ENCODE measurements at regions not wholly inside any gene's neighbourhood (a gene's known extent, or its start where the extent isn't known, plus 50 kb on each side); places are given as distances from the start of the nearest gene placed in this dataset.

- Histone ChIP-seq H3K18ac (ENCODE audit: low read length) (no peak overlapping the region), H3K36me3 (ENCODE audit: control insufficient read depth, insufficient read depth, low read length) (no peaks in the 10 kb centered on the region), H3K27me3 (ENCODE audit: insufficient read depth, low read length, poor library complexity) (no peaks in the 10 kb centered on the region), H3K79me1 (ENCODE audit: low read length) (no peaks in the 10 kb centered on the region), H3K4me3 (ENCODE audit: low read length) (no peak overlapping the region), H4K8ac (ENCODE audit: low read depth, low read length) (no peak overlapping the region), H3K56ac (ENCODE audit: low read length) (no peak overlapping the region), H3K4ac (ENCODE audit: low read depth, low read length) (no peak overlapping the region), H2AK5ac (ENCODE audit: low read length) (no peak overlapping the region), H2BK5ac (ENCODE audit: low read length) (no peak overlapping the region), H3K9ac (ENCODE audit: low read length) (no peak overlapping the region), H2BK120ac (ENCODE audit: low read depth, low read length) (no peak overlapping the region), H2BK15ac (replicated peaks; ENCODE audit: low read depth) (no peak overlapping the region), H3K4me2 (ENCODE audit: low read length) (no peak overlapping the region), H3K27ac (ENCODE audit: low read depth, low read length) (no peak overlapping the region), H3K4me1 (ENCODE audit: control insufficient read depth, low read depth, low read length) (peaks cover 7% of the 10 kb centered on the region), H3K79me2 (ENCODE audit: control insufficient read depth, insufficient read depth, low read length) (no peaks in the 10 kb centered on the region), H3K23ac (ENCODE audit: low read length) (no peak overlapping the region), H4K5ac (ENCODE audit: low read length) (no peak overlapping the region)
- no CpG with 5 or more reads among the region's 3 CpGs for WGBS (ENCODE audit: extremely low coverage, insufficient coverage, low lambda C conversion rate)
- no peak for DNase-seq
Observed at GRCh38 chr3:29144361-29144760, 136.5 kb upstream of the RBMS3 start.

- no peaks in the 10 kb centered on the region for H3K36me3 ChIP-seq (ENCODE audit: control insufficient read depth, insufficient read depth, low read length)
- no peak overlapping the region for H4K5ac ChIP-seq (ENCODE audit: low read length)
- peaks cover 7% of the 10 kb centered on the region for H3K4me1 ChIP-seq (ENCODE audit: control insufficient read depth, low read depth, low read length)
- no peaks in the 10 kb centered on the region for H3K79me2 ChIP-seq (ENCODE audit: control insufficient read depth, insufficient read depth, low read length)
- H3K18ac ChIP-seq (ENCODE audit: low read length): peak overlapping the region; percentile 39
- no peak overlapping the region for H2AK5ac ChIP-seq (ENCODE audit: low read length)
- WGBS (ENCODE audit: extremely low coverage, insufficient coverage, low lambda C conversion rate): no CpG with 5 or more reads among the region's 4 CpGs
- no peak overlapping the region for H3K27ac ChIP-seq (ENCODE audit: low read depth, low read length)
- H2BK15ac ChIP-seq (replicated peaks; ENCODE audit: low read depth): no peak overlapping the region
- no peak overlapping the region for H3K4ac ChIP-seq (ENCODE audit: low read depth, low read length)
- no peak overlapping the region for H3K23ac ChIP-seq (ENCODE audit: low read length)
- no peaks in the 10 kb centered on the region for H3K27me3 ChIP-seq (ENCODE audit: insufficient read depth, low read length, poor library complexity)
- no peak overlapping the region for H3K56ac ChIP-seq (ENCODE audit: low read length)
- no peak overlapping the region for H2BK120ac ChIP-seq (ENCODE audit: low read depth, low read length)
- no peak overlapping the region for H3K9ac ChIP-seq (ENCODE audit: low read length)
- no peak overlapping the region for H4K8ac ChIP-seq (ENCODE audit: low read depth, low read length)
- no peak overlapping the region for H3K4me2 ChIP-seq (ENCODE audit: low read length)
- no peaks in the 10 kb centered on the region for H3K79me1 ChIP-seq (ENCODE audit: low read length)
- H2BK5ac ChIP-seq (ENCODE audit: low read length): no peak overlapping the region
- no peak overlapping the region for H3K4me3 ChIP-seq (ENCODE audit: low read length)
- no peak for DNase-seq
Observed at GRCh38 chr3:29144807-29145206, 136.1 kb upstream of the RBMS3 start.

GRCh38 chr3:29145360-29145759 is 135.5 kb upstream of the RBMS3 start:
- Histone ChIP-seq H3K4me1 (ENCODE audit: control insufficient read depth, low read depth, low read length) (peaks cover 7% of the 10 kb centered on the region), H3K9ac (ENCODE audit: low read length) (no peak overlapping the region), H3K27me3 (ENCODE audit: insufficient read depth, low read length, poor library complexity) (no peaks in the 10 kb centered on the region), H2BK120ac (ENCODE audit: low read depth, low read length) (no peak overlapping the region), H4K8ac (ENCODE audit: low read depth, low read length) (no peak overlapping the region), H4K5ac (ENCODE audit: low read length) (no peak overlapping the region), H2BK15ac (replicated peaks; ENCODE audit: low read depth) (no peak overlapping the region), H3K56ac (ENCODE audit: low read length) (no peak overlapping the region), H3K23ac (ENCODE audit: low read length) (no peak overlapping the region), H2AK5ac (ENCODE audit: low read length) (no peak overlapping the region), H3K18ac (ENCODE audit: low read length) (no peak overlapping the region), H3K27ac (ENCODE audit: low read depth, low read length) (no peak overlapping the region), H3K79me1 (ENCODE audit: low read length) (no peaks in the 10 kb centered on the region), H2BK5ac (ENCODE audit: low read length) (no peak overlapping the region), H3K79me2 (ENCODE audit: control insufficient read depth, insufficient read depth, low read length) (no peaks in the 10 kb centered on the region), H3K4me2 (ENCODE audit: low read length) (no peak overlapping the region), H3K36me3 (ENCODE audit: control insufficient read depth, insufficient read depth, low read length) (no peaks in the 10 kb centered on the region), H3K4ac (ENCODE audit: low read depth, low read length) (no peak overlapping the region), H3K4me3 (ENCODE audit: low read length) (no peak overlapping the region)
- WGBS (ENCODE audit: extremely low coverage, insufficient coverage, low lambda C conversion rate): no CpG with 5 or more reads among the region's 1 CpG
- no peak for DNase-seq

GRCh38 chr3:29152379-29152778 is 128.5 kb upstream of the RBMS3 start:
- H3K23ac ChIP-seq (ENCODE audit: low read length): no peak overlapping the region
- H3K4ac ChIP-seq (ENCODE audit: low read depth, low read length): no peak overlapping the region
- no peak overlapping the region for H3K27ac ChIP-seq (ENCODE audit: low read depth, low read length)
- H3K4me3 ChIP-seq (ENCODE audit: low read length): no peak overlapping the region
- H3K36me3 ChIP-seq (ENCODE audit: control insufficient read depth, insufficient read depth, low read length): no peaks in the 10 kb centered on the region
- H2BK120ac ChIP-seq (ENCODE audit: low read depth, low read length): no peak overlapping the region
- no peaks in the 10 kb centered on the region for H3K79me1 ChIP-seq (ENCODE audit: low read length)
- H3K9ac ChIP-seq (ENCODE audit: low read length): no peak overlapping the region
- no peaks in the 10 kb centered on the region for H3K4me1 ChIP-seq (ENCODE audit: control insufficient read depth, low read depth, low read length)
- H3K27me3 ChIP-seq (ENCODE audit: insufficient read depth, low read length, poor library complexity): no peaks in the 10 kb centered on the region
- no peak overlapping the region for H4K5ac ChIP-seq (ENCODE audit: low read length)
- H3K18ac ChIP-seq (ENCODE audit: low read length): no peak overlapping the region
- H4K8ac ChIP-seq (ENCODE audit: low read depth, low read length): no peak overlapping the region
- no peaks in the 10 kb centered on the region for H3K79me2 ChIP-seq (ENCODE audit: control insufficient read depth, insufficient read depth, low read length)
- H2BK5ac ChIP-seq (ENCODE audit: low read length): no peak overlapping the region
- no CpG with 5 or more reads among the region's 2 CpGs for WGBS (ENCODE audit: extremely low coverage, insufficient coverage, low lambda C conversion rate)
- H2BK15ac ChIP-seq (replicated peaks; ENCODE audit: low read depth): no peak overlapping the region
- H3K4me2 ChIP-seq (ENCODE audit: low read length): no peak overlapping the region
- H2AK5ac ChIP-seq (ENCODE audit: low read length): no peak overlapping the region
- no peak overlapping the region for H3K56ac ChIP-seq (ENCODE audit: low read length)
- peak; percentile 74 for DNase-seq

GRCh38 chr3:29153811-29154210 is 127.1 kb upstream of the RBMS3 start:
- Histone ChIP-seq H4K5ac (ENCODE audit: low read length) (no peak overlapping the region), H3K27ac (ENCODE audit: low read depth, low read length) (no peak overlapping the region), H3K4me1 (ENCODE audit: control insufficient read depth, low read depth, low read length) (no peaks in the 10 kb centered on the region), H3K79me1 (ENCODE audit: low read length) (no peaks in the 10 kb centered on the region), H2AK5ac (ENCODE audit: low read length) (no peak overlapping the region), H3K4me3 (ENCODE audit: low read length) (no peak overlapping the region), H2BK120ac (ENCODE audit: low read depth, low read length) (no peak overlapping the region), H3K9ac (ENCODE audit: low read length) (no peak overlapping the region), H4K8ac (ENCODE audit: low read depth, low read length) (no peak overlapping the region), H3K4me2 (ENCODE audit: low read length) (no peak overlapping the region), H2BK5ac (ENCODE audit: low read length) (no peak overlapping the region), H3K27me3 (ENCODE audit: insufficient read depth, low read length, poor library complexity) (no peaks in the 10 kb centered on the region), H3K23ac (ENCODE audit: low read length) (no peak overlapping the region), H3K4ac (ENCODE audit: low read depth, low read length) (no peak overlapping the region), H3K36me3 (ENCODE audit: control insufficient read depth, insufficient read depth, low read length) (no peaks in the 10 kb centered on the region), H2BK15ac (replicated peaks; ENCODE audit: low read depth) (no peak overlapping the region), H3K79me2 (ENCODE audit: control insufficient read depth, insufficient read depth, low read length) (no peaks in the 10 kb centered on the region), H3K56ac (ENCODE audit: low read length) (no peak overlapping the region), H3K18ac (ENCODE audit: low read length) (no peak overlapping the region)
- DNase-seq: no peak
- no CpG with 5 or more reads among the region's 3 CpGs for WGBS (ENCODE audit: extremely low coverage, insufficient coverage, low lambda C conversion rate)

- Histone ChIP-seq H2BK120ac (ENCODE audit: low read depth, low read length) (no peak overlapping the region), H2BK5ac (ENCODE audit: low read length) (no peak overlapping the region), H3K79me1 (ENCODE audit: low read length) (no peaks in the 10 kb centered on the region), H3K36me3 (ENCODE audit: control insufficient read depth, insufficient read depth, low read length) (no peaks in the 10 kb centered on the region), H2BK15ac (replicated peaks; ENCODE audit: low read depth) (no peak overlapping the region), H3K4me1 (ENCODE audit: control insufficient read depth, low read depth, low read length) (no peaks in the 10 kb centered on the region), H2AK5ac (ENCODE audit: low read length) (no peak overlapping the region), H3K18ac (ENCODE audit: low read length) (no peak overlapping the region), H3K27ac (ENCODE audit: low read depth, low read length) (no peak overlapping the region), H3K9ac (ENCODE audit: low read length) (no peak overlapping the region), H3K23ac (ENCODE audit: low read length) (no peak overlapping the region), H3K4me2 (ENCODE audit: low read length) (no peak overlapping the region), H3K79me2 (ENCODE audit: control insufficient read depth, insufficient read depth, low read length) (no peaks in the 10 kb centered on the region), H3K27me3 (ENCODE audit: insufficient read depth, low read length, poor library complexity) (no peaks in the 10 kb centered on the region), H3K4me3 (ENCODE audit: low read length) (no peak overlapping the region), H4K8ac (ENCODE audit: low read depth, low read length) (no peak overlapping the region), H3K4ac (ENCODE audit: low read depth, low read length) (no peak overlapping the region), H3K56ac (ENCODE audit: low read length) (no peak overlapping the region), H4K5ac (ENCODE audit: low read length) (no peak overlapping the region)
- peak; percentile 55 for DNase-seq
- no CpG with 5 or more reads among the region's 5 CpGs for WGBS (ENCODE audit: extremely low coverage, insufficient coverage, low lambda C conversion rate)
Observed at GRCh38 chr3:29156086-29156715, 124.7 kb upstream of the RBMS3 start.

Data from mesendoderm (in vitro differentiated cells).